WTC11 (cell line): ENCODE measurements at regions not wholly inside any gene's neighbourhood (a gene's known extent, or its start where the extent isn't known, plus 50 kb on each side); places are given as distances from the start of the nearest gene placed in this dataset.

Experiments
- ATAC-seq: fragments of 200-7000 bp; cut with Tn5 transposase; 2 replicates; pipeline ENCODE4 v1.10.0; 2021; ENCODE audit warnings: mild to moderate bottlenecking, moderate library complexity
- CTCF ChIA-PET: fragments of 300-600 bp; sonication (Branson Sonifier 250); formaldehyde crosslinking; loops from one replicate; lab custom pipeline; 2021; ENCODE audit warnings: antibody characterized with exemption; lab: Charles Lee
- POLR2A ChIA-PET: fragments of 350-600 bp; sonication (Branson Sonifier 250); formaldehyde crosslinking; loops from one replicate; lab custom pipeline; 2021; ENCODE audit warnings: antibody characterized with exemption; lab: Charles Lee
- DNase-seq: peaks from one replicate; pipeline ENCODE4 v3.0.0; 2021; ENCODE audit warnings: low spot score
- H3K27ac Mint-ChIP-seq: 2 replicates; pipeline ENCODE4 v1.8.0; 2021; ENCODE audit warnings: mixed read lengths
- H3K27me3 Mint-ChIP-seq: 2 replicates; pipeline ENCODE4 v1.8.0; 2021; ENCODE audit warnings: low read depth, mild to moderate bottlenecking, moderate library complexity, mixed read lengths
- H3K36me3 Mint-ChIP-seq: 2 replicates; pipeline ENCODE4 v1.8.0; 2021; ENCODE audit warnings: mixed read lengths
- H3K4me1 Mint-ChIP-seq: 2 replicates; pipeline ENCODE4 v1.8.0; 2022; ENCODE audit warnings: mixed read lengths
- H3K4me3 Mint-ChIP-seq: 2 replicates; pipeline ENCODE4 v1.8.0; 2021; ENCODE audit warnings: mild to moderate bottlenecking, moderate library complexity, mixed read lengths
- H3K9me3 Mint-ChIP-seq: 2 replicates; pipeline ENCODE4 v1.8.0; 2021; ENCODE audit warnings: mixed read lengths
- ATF3 ChIP-seq: sonication (generic); formaldehyde crosslinking; conservative IDR thresholded peaks from 2 replicates; pipeline ENCODE4 v1.8.1; 2022; ENCODE audit warnings: mild to moderate bottlenecking, missing genetic modification reagents
- CBFB ChIP-seq: sonication (generic); formaldehyde crosslinking; IDR thresholded peaks from 2 replicates; pipeline ENCODE4 v1.8.1; 2022; ENCODE audit warnings: mild to moderate bottlenecking, low read depth, missing genetic modification reagents
- CREM ChIP-seq: sonication (generic); formaldehyde crosslinking; IDR thresholded peaks from 2 replicates; pipeline ENCODE4 v1.8.1; 2022; ENCODE audit warnings: mild to moderate bottlenecking, missing genetic modification reagents, moderate library complexity
- E2F1 ChIP-seq: sonication (generic); formaldehyde crosslinking; IDR thresholded peaks from 2 replicates; pipeline ENCODE4 v1.8.0; 2022; ENCODE audit warnings: mild to moderate bottlenecking, missing genetic modification reagents
- EMX1 ChIP-seq: fragments of 250-450 bp; sonication (Bioruptor Pico); IDR thresholded peaks from 2 replicates; pipeline ENCODE4 v1.8.0; 2021; ENCODE audit warnings: mild to moderate bottlenecking
- ERG ChIP-seq: fragments of 250-450 bp; sonication (Bioruptor Pico); IDR thresholded peaks from 2 replicates; pipeline ENCODE4 v1.8.0; 2021; ENCODE audit warnings: mild to moderate bottlenecking
- ESRRA ChIP-seq: sonication (generic); formaldehyde crosslinking; IDR thresholded peaks from 2 replicates; pipeline ENCODE4 v1.8.1; 2022; ENCODE audit warnings: mild to moderate bottlenecking, missing genetic modification reagents, borderline replicate concordance
- ETV6 ChIP-seq: sonication (generic); formaldehyde crosslinking; IDR thresholded peaks from 2 replicates; pipeline ENCODE4 v1.8.1; 2022; ENCODE audit warnings: mild to moderate bottlenecking, missing genetic modification reagents
- FOXK1 ChIP-seq: sonication (generic); formaldehyde crosslinking; IDR thresholded peaks from 2 replicates; pipeline ENCODE4 v1.8.0; 2022; ENCODE audit warnings: mild to moderate bottlenecking, moderate library complexity, missing genetic modification reagents
- HMGA2 ChIP-seq: fragments of 250-450 bp; sonication (Bioruptor Pico); IDR thresholded peaks from 2 replicates; pipeline ENCODE4 v1.4.0; 2021; ENCODE audit warnings: mild to moderate bottlenecking, moderate library complexity
- MLX ChIP-seq: sonication (generic); formaldehyde crosslinking; IDR thresholded peaks from 2 replicates; pipeline ENCODE4 v1.8.1; 2023; ENCODE audit warnings: mild to moderate bottlenecking, missing genetic modification reagents, moderate library complexity
- NFE2L1 ChIP-seq: sonication (generic); formaldehyde crosslinking; IDR thresholded peaks from 2 replicates; pipeline ENCODE4 v1.8.1; 2023; ENCODE audit warnings: missing genetic modification reagents
- OVOL2 ChIP-seq: fragments of 250-450 bp; sonication (Bioruptor Pico); IDR thresholded peaks from 2 replicates; pipeline ENCODE4 v1.9.0; 2021; ENCODE audit warnings: mild to moderate bottlenecking, borderline replicate concordance
- PRRX2 ChIP-seq: fragments of 250-450 bp; sonication (Bioruptor Pico); IDR thresholded peaks from 2 replicates; pipeline ENCODE4 v1.8.0; 2021; ENCODE audit warnings: mild to moderate bottlenecking
- RELA ChIP-seq: sonication (generic); formaldehyde crosslinking; IDR thresholded peaks from 2 replicates; pipeline ENCODE4 v1.8.1; 2022; ENCODE audit warnings: missing genetic modification reagents, mild to moderate bottlenecking, borderline replicate concordance
- SOX15 ChIP-seq: fragments of 250-450 bp; sonication (Bioruptor Pico); IDR thresholded peaks from 2 replicates; pipeline ENCODE4 v1.9.0; 2021; ENCODE audit warnings: mild to moderate bottlenecking
- TEAD1 ChIP-seq: sonication (generic); formaldehyde crosslinking; IDR thresholded peaks from 2 replicates; pipeline ENCODE4 v1.8.0; 2022; ENCODE audit warnings: mild to moderate bottlenecking, missing genetic modification reagents
- TP53 ChIP-seq: sonication (generic); formaldehyde crosslinking; IDR thresholded peaks from 2 replicates; pipeline ENCODE4 v1.8.1; 2023; ENCODE audit warnings: mild to moderate bottlenecking, missing genetic modification reagents
- ZMAT4 ChIP-seq: fragments of 250-450 bp; sonication (Bioruptor Pico); IDR thresholded peaks from 2 replicates; pipeline ENCODE4 v1.9.0; 2021; ENCODE audit warnings: mild to moderate bottlenecking
- ZNF219 ChIP-seq: sonication (generic); formaldehyde crosslinking; IDR thresholded peaks from 2 replicates; pipeline ENCODE4 v1.8.0; 2023; ENCODE audit warnings: missing genetic modification reagents, mild to moderate bottlenecking, borderline replicate concordance
- ZNF232 ChIP-seq: sonication (generic); formaldehyde crosslinking; IDR thresholded peaks from 2 replicates; pipeline ENCODE4 v1.8.0; 2022; ENCODE audit warnings: mild to moderate bottlenecking, missing genetic modification reagents
- ZNF263 ChIP-seq: sonication (generic); formaldehyde crosslinking; IDR thresholded peaks from 2 replicates; pipeline ENCODE4 v1.8.1; 2022; ENCODE audit warnings: low read depth, mild to moderate bottlenecking, moderate library complexity, missing genetic modification reagents
- ZNF416 ChIP-seq: fragments of 250-450 bp; sonication (Bioruptor Pico); IDR thresholded peaks from 2 replicates; pipeline ENCODE4 v1.9.0; 2021; ENCODE audit warnings: mild to moderate bottlenecking, inconsistent platforms
- ZNF532 ChIP-seq: fragments of 250-450 bp; sonication (Bioruptor Pico); IDR thresholded peaks from 2 replicates; pipeline ENCODE4 v1.9.0; 2021; ENCODE audit warnings: mild to moderate bottlenecking, borderline replicate concordance
- ZSCAN18 ChIP-seq: fragments of 250-450 bp; sonication (Bioruptor Pico); IDR thresholded peaks from 2 replicates; pipeline ENCODE4 v2.1.2; 2022; ENCODE audit warnings: mild to moderate bottlenecking, moderate library complexity

- ChIA-PET CTCF (no interaction called here), POLR2A (no interaction called here)
- H3K4me3 Mint-ChIP-seq, result no peak overlapping the region
- peaks cover 7% of the 10 kb centered on the region for H3K4me1 Mint-ChIP-seq
- no peak for ATAC-seq
- H3K9me3 Mint-ChIP-seq, result no peaks in the 10 kb centered on the region
- no peaks in the 10 kb centered on the region for H3K27me3 Mint-ChIP-seq
- TF ChIP-seq CBFB (CRISPR knock-in tag) (no peak), HMGA2 (CRISPR knock-in tag) (no peak), ETV6 (CRISPR knock-in tag) (no peak), TEAD1 (CRISPR knock-in tag) (no peak), ESRRA (CRISPR knock-in tag) (no peak), ZNF416 (CRISPR knock-in tag) (no peak)
- no peak overlapping the region for H3K27ac Mint-ChIP-seq
- no peaks in the 10 kb centered on the region for H3K36me3 Mint-ChIP-seq
- DNase-seq, result no peak
Measured at GRCh38 chr4:20327808-20328207, 76.1 kb downstream of the SLIT2 start.

GRCh38 chr4:20331642-20332041 lies 79.9 kb downstream of the SLIT2 start:
- POLR2A ChIA-PET, result no interaction called here
- H3K4me1 Mint-ChIP-seq, result peaks cover 17% of the 10 kb centered on the region
- DNase-seq, result no peak
- TF ChIP-seq ATF3 (CRISPR knock-in tag) (no peak), E2F1 (CRISPR knock-in tag) (no peak), ESRRA (CRISPR knock-in tag) (no peak), ZNF263 (no peak), SOX15 (no peak), ZNF532 (CRISPR knock-in tag) (no peak), ZNF232 (CRISPR knock-in tag) (no peak), ZSCAN18 (no peak), ZNF219 (CRISPR knock-in tag) (no peak), RELA (no peak), NFE2L1 (CRISPR knock-in tag) (no peak), EMX1 (no peak)
- TF ChIP-seq, all 79 proteins: peak for 0
- CTCF ChIA-PET, result no interaction called here
- peaks cover 4% of the 10 kb centered on the region for H3K9me3 Mint-ChIP-seq
- H3K27me3 Mint-ChIP-seq, result no peaks in the 10 kb centered on the region
- no peak overlapping the region for H3K27ac Mint-ChIP-seq
- ATAC-seq, result no peak
- peaks cover 5% of the 10 kb centered on the region; the same call in 1 of the 2 replicates for H3K36me3 Mint-ChIP-seq
- H3K4me3 Mint-ChIP-seq, result no peak overlapping the region

- peak overlapping the region; percentile 59; the same call in 1 of the 2 replicates for H3K27ac Mint-ChIP-seq
- peaks cover 21% of the 10 kb centered on the region for H3K4me1 Mint-ChIP-seq
- no peak overlapping the region for H3K4me3 Mint-ChIP-seq
- DNase-seq (no peak), ATAC-seq (no peak; the same call in 1 of the 2 replicates)
- H3K27me3 Mint-ChIP-seq, result no peaks in the 10 kb centered on the region
- CTCF ChIA-PET, result interaction anchor here (1.0 kb wide), 1 partner anchor 61 kb away, joined by 4 read pairs; no protein-coding TSS in a partner anchor
- H3K36me3 Mint-ChIP-seq, result peaks cover 12% of the 10 kb centered on the region
- POLR2A ChIA-PET, result no interaction called here
- H3K9me3 Mint-ChIP-seq, result peaks cover 12% of the 10 kb centered on the region
- TF ChIP-seq CREM (no peak), MLX (no peak), OVOL2 (CRISPR knock-in tag) (no peak), ERG (CRISPR knock-in tag) (no peak), TP53 (CRISPR knock-in tag) (no peak), FOXK1 (CRISPR knock-in tag) (no peak), ZMAT4 (CRISPR knock-in tag) (no peak), PRRX2 (CRISPR knock-in tag) (no peak)
Measured at GRCh38 chr4:20333141-20333715, 81.5 kb downstream of the SLIT2 start.
